Transverse colon (tissue), 4 donors: ENCODE measurements at regions not wholly inside any gene's neighbourhood (a gene's known extent, or its start where the extent isn't known, plus 50 kb on each side); places are given as distances from the start of the nearest gene placed in this dataset.

ENCODE experiments used
- DNase-seq: peaks from one replicate; pipeline ENCODE4 v3.0.0-alpha.2; 2019
- H3K27ac ChIP-seq, 4 donors: fragments of 200-600 bp; sonication (generic); 2 replicates each; pipeline ENCODE4 v1.5.1; 2016 to 2018; ENCODE audit warnings: inconsistent platforms in 4 of 4
- H3K27me3 ChIP-seq: fragments of 200-600 bp; sonication (generic); 2 replicates; pipeline ENCODE4 v1.5.1; 2017; ENCODE audit warnings: inconsistent platforms
- H3K36me3 ChIP-seq, 4 donors: fragments of 200-600 bp; sonication (generic); 2 replicates each; pipeline ENCODE4 v1.5.1; 2017 to 2019; ENCODE audit warnings: inconsistent platforms in 4 of 4
- H3K4me1 ChIP-seq, 4 donors: fragments of 200-600 bp; sonication (generic); 2 replicates each; pipeline ENCODE4 v1.5.1; 2017 to 2020; ENCODE audit warnings: inconsistent platforms in 4 of 4
- H3K4me3 ChIP-seq, 4 donors: fragments of 200-600 bp; sonication (generic); 1 replicate in 1 of 4; 2 replicates in 3 of 4; pipeline versions ENCODE4 v1.5.1 to v1.6.1; 2017 to 2019; ENCODE audit warnings: inconsistent platforms in 4 of 4
- H3K9me3 ChIP-seq, 2 donors: fragments of 200-600 bp; sonication (generic); 2 replicates each; pipeline ENCODE4 v1.5.1; 2017 to 2019; ENCODE audit warnings: inconsistent platforms in 2 of 2
- CTCF ChIP-seq, 5 experiments: fragments of 200-600 bp in 3 of 5; fragments of 450-650 bp in 2 of 5; sonication (generic) in 3 of 5; IDR thresholded peaks; 1 replicate in 2 of 5; 2 replicates in 3 of 5; pipeline ENCODE4 v1.5.1; 2016 to 2017; ENCODE audit warnings: antibody characterized with exemption in 5 of 5, inconsistent platforms in 3 of 5, mild to moderate bottlenecking in 2 of 5, moderate library complexity in 1 of 5
- EP300 ChIP-seq: sonication (generic); formaldehyde crosslinking; IDR thresholded peaks from one replicate; pipeline ENCODE4 v1.6.1; 2017; ENCODE audit warnings: antibody characterized with exemption, low read depth
- POLR2A ChIP-seq: fragments of 450-650 bp; IDR thresholded peaks from one replicate; pipeline ENCODE4 v1.6.1; 2016; ENCODE audit warnings: antibody characterized with exemption, mild to moderate bottlenecking, moderate library complexity
- POLR2AphosphoS5 ChIP-seq, 3 donors: sonication (generic); formaldehyde crosslinking; IDR thresholded peaks; one replicate each; pipeline ENCODE4 v1.6.1; 2016; ENCODE audit warnings: antibody characterized with exemption in 3 of 3
- WGBS, 2 donors: methylation state at CpG; one replicate each; pipeline ENCODE4 v1.1.5; 2018; ENCODE audit warnings: low coverage in 1 of 2; 5-methylcytosine and 5-hydroxymethylcytosine counted together
- in situ Hi-C, 4 donors: fragments of 200-750 bp; cut with MboI; loops; one replicate each; pipeline versions ENCODE4 v1.15.0 to v1.15.1; 2017; ENCODE audit warnings: low sequenced_read_pairs in 3 of 4, low pct_ligation_motif_present in 1 of 4, low pct_unique_long_range_greater_than_20kb in 1 of 4
- intact Hi-C: fragments of 100-400 bp; cut with DNase I; formaldehyde crosslinking; loops from one replicate; pipeline ENCODE4 v1.15.1; 2023; ENCODE audit warnings: low total_unique reads

GRCh38 chr6:149147938-149148718 lies 169.4 kb upstream of the TAB2 start:
- in situ Hi-C loops: no loop called here
- Histone ChIP-seq H3K27ac (peak overlapping the region in 1 of 4 donors; percentile 20), H3K4me1 (peaks cover 0 to 3% (median 0%) of the 10 kb centered on the region in 4 donors), H3K9me3 (no peaks in the 10 kb centered on the region), H3K4me3 (no peak overlapping the region), H3K36me3 (no peaks in the 10 kb centered on the region), H3K27me3 (no peaks in the 10 kb centered on the region)
- WGBS, 2 donors: 56 to 66% methylated on average over 7 to 9 of the region's 9 CpGs
- no peak for TF ChIP-seq CTCF (IDR thresholded peaks at IDR 0.05)
- TF ChIP-seq EP300: no peak
- no peak for TF ChIP-seq POLR2AphosphoS5 (IDR thresholded peaks at IDR 0.05)
- TF ChIP-seq POLR2A: no peak
- DNase-seq: no peak
- intact Hi-C loops: no loop called here

- H3K27me3 ChIP-seq: no peaks in the 10 kb centered on the region
- in situ Hi-C loops (no loop called here), intact Hi-C loops (no loop called here)
- H3K9me3 ChIP-seq: no peaks in the 10 kb centered on the region
- 90 to 100% methylated on average over 1 to 2 of the region's 2 CpGs for WGBS, 2 donors
- H3K4me3 ChIP-seq: no peak overlapping the region
- DNase-seq: no peak
- H3K4me1 ChIP-seq: peaks cover 0 to 3% (median 0%) of the 10 kb centered on the region in 4 donors
- H3K27ac ChIP-seq: no peak overlapping the region
- H3K36me3 ChIP-seq: no peaks in the 10 kb centered on the region
- no peak for TF ChIP-seq POLR2A
- TF ChIP-seq EP300: no peak
- no peak for TF ChIP-seq CTCF (IDR thresholded peaks at IDR 0.05)
- TF ChIP-seq POLR2AphosphoS5 (IDR thresholded peaks at IDR 0.05): no peak
Measured at GRCh38 chr6:149149653-149150052, 167.9 kb upstream of the TAB2 start.

GRCh38 chr6:149150301-149150700 lies 167.2 kb upstream of the TAB2 start:
- no peak overlapping the region for H3K27ac ChIP-seq
- no peaks in the 10 kb centered on the region for H3K36me3 ChIP-seq
- no peak overlapping the region for H3K4me3 ChIP-seq
- 86 to 89% methylated on average over 3 to 4 of the region's 4 CpGs for WGBS, 2 donors
- no peaks in the 10 kb centered on the region for H3K9me3 ChIP-seq
- no peaks in the 10 kb centered on the region for H3K27me3 ChIP-seq
- peaks cover 0 to 3% (median 0%) of the 10 kb centered on the region in 4 donors for H3K4me1 ChIP-seq
- intact Hi-C loops (no loop called here), in situ Hi-C loops (no loop called here)
- DNase-seq: no peak
- no peak for TF ChIP-seq POLR2AphosphoS5 (IDR thresholded peaks at IDR 0.05)
- TF ChIP-seq EP300: no peak
- TF ChIP-seq CTCF (IDR thresholded peaks at IDR 0.05): no peak
- no peak for TF ChIP-seq POLR2A

- in situ Hi-C loops: no loop called here
- H3K4me3 ChIP-seq: no peak overlapping the region
- 75 to 90% methylated on average over 1 to 3 of the region's 3 CpGs for WGBS, 2 donors
- TF ChIP-seq POLR2A: no peak
- TF ChIP-seq EP300: no peak
- TF ChIP-seq POLR2AphosphoS5 (IDR thresholded peaks at IDR 0.05): no peak
- TF ChIP-seq CTCF (IDR thresholded peaks at IDR 0.05): no peak
- H3K27ac ChIP-seq: no peak overlapping the region
- intact Hi-C loops: no loop called here
- DNase-seq: no peak
- no peaks in the 10 kb centered on the region for H3K27me3 ChIP-seq
- H3K4me1 ChIP-seq: peaks cover 0 to 3% (median 0%) of the 10 kb centered on the region in 4 donors
- no peaks in the 10 kb centered on the region for H3K36me3 ChIP-seq
- H3K9me3 ChIP-seq: no peaks in the 10 kb centered on the region
Measured at GRCh38 chr6:149150801-149151398, 166.6 kb upstream of the TAB2 start.
